ENCODE measurements at regions not wholly inside any gene's neighbourhood (a gene's known extent, or its start where the extent isn't known, plus 50 kb on each side); places are given as distances from the start of the nearest gene placed in this dataset.

GRCh38 chr3:117485841-117486240, 776.3 kb downstream of the TUSC7 start:
- no peak for DNase-seq

- peak; percentile 26 to 61 for DNase-seq
Measured at GRCh38 chr3:117486719-117487716, 777.4 kb downstream of the TUSC7 start.

- DNase-seq = no peak
Measured at GRCh38 chr3:117488983-117489382, 779.4 kb downstream of the TUSC7 start.

- no peak for DNase-seq
Measured at GRCh38 chr3:117489663-117490079, 780.1 kb downstream of the TUSC7 start.

- DNase-seq = no peak
Measured at GRCh38 chr3:117490716-117491115, 781.1 kb downstream of the TUSC7 start.

GRCh38 chr3:117495620-117496019, 786.0 kb downstream of the TUSC7 start:
- DNase-seq = no peak

- no peak for DNase-seq
Measured at GRCh38 chr3:117499189-117499870, 789.8 kb downstream of the TUSC7 start.

- DNase-seq = no peak
Measured at GRCh38 chr3:117507958-117508357, 798.4 kb downstream of the TUSC7 start.

- no peak for DNase-seq
Measured at GRCh38 chr3:117509858-117510257, 800.3 kb downstream of the TUSC7 start.

- DNase-seq = no peak
Measured at GRCh38 chr3:117510396-117510795, 800.8 kb downstream of the TUSC7 start.

- no peak for DNase-seq
Measured at GRCh38 chr3:117512975-117513374, 803.4 kb downstream of the TUSC7 start.

GRCh38 chr3:117515309-117515708, 805.7 kb downstream of the TUSC7 start:
- DNase-seq = no peak

GRCh38 chr3:117518364-117518763, 808.8 kb downstream of the TUSC7 start:
- no peak for DNase-seq

GRCh38 chr3:117519776-117520175, 810.2 kb downstream of the TUSC7 start:
- DNase-seq = no peak

- no peak for DNase-seq
Measured at GRCh38 chr3:117520582-117520981, 811.0 kb downstream of the TUSC7 start.

- no peak for DNase-seq
Measured at GRCh38 chr3:117523418-117523817, 813.8 kb downstream of the TUSC7 start.

- no peak for DNase-seq
Measured at GRCh38 chr3:117524890-117525289, 815.3 kb downstream of the TUSC7 start.

GRCh38 chr3:117526470-117527079, 817.0 kb downstream of the TUSC7 start:
- no peak for DNase-seq

GRCh38 chr3:117527346-117527745, 817.8 kb downstream of the TUSC7 start:
- DNase-seq = no peak

GRCh38 chr3:117528688-117529087, 819.1 kb downstream of the TUSC7 start:
- DNase-seq = no peak

- no peak for DNase-seq
Measured at GRCh38 chr3:117531078-117531767, 821.6 kb downstream of the TUSC7 start.

GRCh38 chr3:117532268-117532667, 822.7 kb downstream of the TUSC7 start:
- no peak for DNase-seq

GRCh38 chr3:117534138-117534537, 824.6 kb downstream of the TUSC7 start:
- no peak for DNase-seq
